PC-9 (cell line): ENCODE measurements at regions not wholly inside any gene's neighbourhood (a gene's known extent, or its start where the extent isn't known, plus 50 kb on each side); places are given as distances from the start of the nearest gene placed in this dataset.

Source experiments
- CTCF ChIP-seq: fragments of 200-600 bp; sonication (generic); conservative IDR thresholded peaks from 2 replicates; pipeline ENCODE4 v1.6.1; 2017; ENCODE audit warnings: mixed run types, antibody characterized with exemption, mild to moderate bottlenecking, moderate library complexity
- EZH2 ChIP-seq: fragments of 200-600 bp; sonication (generic); IDR thresholded peaks from 2 replicates; pipeline ENCODE4 v1.8.0; 2017; ENCODE audit warnings: antibody characterized with exemption, low read depth

GRCh38 chr9:99699396-99699795, 122.3 kb upstream of the NR4A3 start:
- TF ChIP-seq CTCF, result no peak
- no peak for TF ChIP-seq EZH2
